H1 (cell line): ENCODE measurements at regions not wholly inside any gene's neighbourhood (a gene's known extent, or its start where the extent isn't known, plus 50 kb on each side); places are given as distances from the start of the nearest gene placed in this dataset.

Experiments
- CTCF ChIA-PET: fragments of 300-600 bp; sonication (Branson Sonifier 250); formaldehyde crosslinking; loops from one replicate; lab custom pipeline; 2021; ENCODE audit not compliant: partially characterized antibody; lab: Charles Lee
- POLR2A ChIA-PET: fragments of 300-600 bp; sonication (Branson Sonifier 250); formaldehyde crosslinking; loops from one replicate; lab custom pipeline; 2021; ENCODE audit warnings: inconsistent platforms; ENCODE audit not compliant: partially characterized antibody; lab: Charles Lee
- DNase-seq, 2 experiments: peaks; one replicate each; pipeline versions ENCODE4 v3.0.0 to v3.0.0-alpha.2; 2010 to 2022; ENCODE audit warnings: low spot score in 2 of 2, low read depth in 1 of 2, mixed read lengths in 1 of 2
- FAIRE-seq: peaks from 2 replicates; lab custom pipeline; 2011; peaks lifted over from hg19 to GRCh38; lab: Jason Lieb, UNC
- H2AFZ ChIP-seq: 2 replicates; pipeline ENCODE4 v1.8.1; 2012; ENCODE audit warnings: low read length, inconsistent platforms
- H2AK5ac ChIP-seq: 2 replicates; pipeline ENCODE4 v1.6.1; 2013; ENCODE audit warnings: low read depth, low read length
- H2BK120ac ChIP-seq: replicated peaks from 2 replicates; pipeline ENCODE3; 2013; ENCODE audit warnings: low read depth, low read length, inconsistent platforms
- H2BK12ac ChIP-seq: 2 replicates; pipeline ENCODE4 v1.6.1; 2013; ENCODE audit warnings: low read depth, low read length
- H2BK15ac ChIP-seq: 2 replicates; pipeline ENCODE4 v1.6.1; 2013; ENCODE audit warnings: low read length
- H2BK20ac ChIP-seq: 2 replicates; pipeline ENCODE4 v1.6.1; 2013; ENCODE audit warnings: low read length
- H2BK5ac ChIP-seq: 2 replicates; pipeline ENCODE4 v1.6.1; 2013; ENCODE audit warnings: low read depth, low read length
- H3K14ac ChIP-seq: 2 replicates; pipeline ENCODE4 v1.6.1; 2013; ENCODE audit warnings: inconsistent platforms; ENCODE audit not compliant: insufficient read length
- H3K18ac ChIP-seq: 2 replicates; pipeline ENCODE4 v1.6.1; 2013; ENCODE audit warnings: low read length; ENCODE audit errors: extremely low read depth
- H3K23ac ChIP-seq: 2 replicates; pipeline ENCODE4 v1.6.1; 2013; ENCODE audit warnings: inconsistent platforms; ENCODE audit not compliant: insufficient read length
- H3K23me2 ChIP-seq: 2 replicates; pipeline ENCODE4 v1.6.1; 2013; ENCODE audit warnings: low read depth, low read length
- H3K27ac ChIP-seq: 2 replicates; pipeline ENCODE4 v1.6.1; 2011; ENCODE audit warnings: low read depth, low read length, inconsistent platforms
- H3K27me3 ChIP-seq, 4 experiments: replicated peaks in 1 of 4; 1 replicate in 1 of 4; 2 replicates in 3 of 4; pipeline versions ENCODE4 v1.6.1 to v1.8.1; 2011 to 2013; ENCODE audit warnings: low read length in 3 of 4, mild to moderate bottlenecking in 3 of 4, inconsistent platforms in 2 of 4, mixed read lengths in 2 of 4, moderate library complexity in 1 of 4; ENCODE audit not compliant: control insufficient read depth in 3 of 4, insufficient read depth in 3 of 4; ENCODE audit errors: extremely low read depth in 1 of 4
- H3K36me3 ChIP-seq, 4 experiments: 2 replicates each; pipeline versions ENCODE4 v1.6.1 to v1.8.1; 2011 to 2013; ENCODE audit warnings: mild to moderate bottlenecking in 4 of 4, low read length in 3 of 4, moderate library complexity in 2 of 4, control low read depth in 1 of 4, inconsistent platforms in 1 of 4; ENCODE audit not compliant: insufficient read depth in 4 of 4, control insufficient read depth in 2 of 4
- H3K4ac ChIP-seq: replicated peaks from 2 replicates; pipeline ENCODE3; 2013; ENCODE audit warnings: low read length, low read depth, mixed read lengths, inconsistent platforms; ENCODE audit not compliant: insufficient read length
- H3K4me1 ChIP-seq, 4 experiments: replicated peaks in 1 of 4; 1 replicate in 1 of 4; 2 replicates in 3 of 4; pipeline versions ENCODE4 v1.6.1 to v1.8.1; 2011 to 2013; ENCODE audit warnings: low read length in 3 of 4, inconsistent platforms in 2 of 4, mixed read lengths in 1 of 4; ENCODE audit not compliant: insufficient read depth in 4 of 4, control insufficient read depth in 3 of 4
- H3K4me2 ChIP-seq, 2 experiments: 2 replicates each; pipeline versions ENCODE4 v1.6.1 to v1.8.1; 2011 to 2013; ENCODE audit warnings: low read depth in 2 of 2, low read length in 2 of 2, control low read depth in 1 of 2, inconsistent platforms in 1 of 2, mild to moderate bottlenecking in 1 of 2; ENCODE audit not compliant: insufficient read depth in 1 of 2
- H3K4me3 ChIP-seq, 4 experiments: fragments of 200-600, 300-600 bp in 1 of 4; sonication (generic), shearing (Covaris generic), sonication (Bioruptor Twin) in 1 of 4; 2 replicates each; pipeline versions ENCODE4 v1.5.1 to v1.8.1; 2011 to 2016; ENCODE audit warnings: low read length in 4 of 4, low read depth in 3 of 4, control low read depth in 2 of 4, inconsistent platforms in 2 of 4, mild to moderate bottlenecking in 2 of 4, mixed read lengths in 1 of 4, moderate library complexity in 1 of 4; ENCODE audit not compliant: insufficient read depth in 2 of 4; ENCODE audit errors: extremely low read depth in 1 of 4
- H3K56ac ChIP-seq: replicated peaks from 2 replicates; pipeline ENCODE3; 2013; ENCODE audit warnings: low read depth, mild to moderate bottlenecking, mixed read lengths, low read length, inconsistent platforms; ENCODE audit not compliant: insufficient read length
- H3K79me1 ChIP-seq: 2 replicates; pipeline ENCODE4 v1.6.1; 2013; ENCODE audit warnings: low read depth, low read length, control low read depth
- H3K79me2 ChIP-seq, 2 experiments: 2 replicates each; pipeline versions ENCODE4 v1.6.1 to v1.8.1; 2012 to 2013; ENCODE audit warnings: low read length in 2 of 2, mild to moderate bottlenecking in 2 of 2, inconsistent platforms in 1 of 2; ENCODE audit not compliant: insufficient read depth in 2 of 2, control insufficient read depth in 1 of 2
- H3K9ac ChIP-seq, 4 experiments: replicated peaks in 1 of 4; 1 replicate in 1 of 4; 2 replicates in 3 of 4; pipeline versions ENCODE4 v1.6.1 to v1.8.1; 2011 to 2013; ENCODE audit warnings: low read depth in 3 of 4, low read length in 3 of 4, control low read depth in 2 of 4, mild to moderate bottlenecking in 2 of 4, moderate library complexity in 2 of 4, inconsistent platforms in 1 of 4; ENCODE audit errors: extremely low read depth in 1 of 4
- H3K9me3 ChIP-seq, 2 experiments: 2 replicates each; pipeline versions ENCODE4 v1.6.1 to v1.8.1; 2012 to 2013; ENCODE audit warnings: mild to moderate bottlenecking in 2 of 2, moderate library complexity in 2 of 2, control low read depth in 1 of 2, inconsistent platforms in 1 of 2, low read depth in 1 of 2, low read length in 1 of 2, mixed read lengths in 1 of 2; ENCODE audit not compliant: insufficient read depth in 2 of 2
- H4K20me1 ChIP-seq, 2 experiments: replicated peaks in 1 of 2; 2 replicates each; pipeline versions ENCODE3 to v1.8.1; 2011 to 2013; ENCODE audit warnings: inconsistent platforms in 2 of 2, low read length in 2 of 2, mild to moderate bottlenecking in 1 of 2; ENCODE audit not compliant: insufficient read depth in 2 of 2, control insufficient read depth in 1 of 2
- H4K5ac ChIP-seq: 2 replicates; pipeline ENCODE4 v1.6.1; 2013; ENCODE audit warnings: low read length, low read depth, mixed read lengths, inconsistent platforms; ENCODE audit not compliant: insufficient read length
- H4K8ac ChIP-seq: 2 replicates; pipeline ENCODE4 v1.8.0; 2013; ENCODE audit warnings: mild to moderate bottlenecking, moderate library complexity, low read length, inconsistent platforms; ENCODE audit not compliant: insufficient read depth; ENCODE audit errors: extremely low read depth
- H4K91ac ChIP-seq: replicated peaks from 2 replicates; pipeline ENCODE3; 2013; ENCODE audit warnings: low read length, mixed read lengths, inconsistent platforms; ENCODE audit not compliant: insufficient read length
- NANOG ChIP-seq: IDR thresholded peaks from 2 replicates; pipeline ENCODE4 v1.6.1; 2011; ENCODE audit warnings: low read length, low read depth, mild to moderate bottlenecking, inconsistent platforms; ENCODE audit not compliant: insufficient read depth, poor library complexity, severe bottlenecking
- SIN3A ChIP-seq, 2 experiments: IDR thresholded peaks in 1 of 2; conservative IDR thresholded peaks in 1 of 2; 2 replicates each; pipeline ENCODE4 v1.6.1; 2011 to 2012; ENCODE audit warnings: low read length in 2 of 2, improper control_type of control experiment in 1 of 2, low read depth in 1 of 2, mild to moderate bottlenecking in 1 of 2
- WGBS, 2 experiments: shearing (Covaris generic) in 1 of 2; methylation state at CpG; one replicate each; pipeline versions ENCODE4 v1.1.6 to v1.1.7; 2013 to 2015; ENCODE audit warnings: low lambda C conversion rate in 2 of 2, mixed read lengths in 2 of 2, inconsistent platforms in 1 of 2, low coverage in 1 of 2, missing lambda C conversion rate in 1 of 2; ENCODE audit not compliant: insufficient replicate concordance in 2 of 2, insufficient coverage in 1 of 2, insufficient read length in 1 of 2; ENCODE audit errors: extremely low coverage in 1 of 2, missing lambda C conversion rate in 1 of 2; 5-methylcytosine and 5-hydroxymethylcytosine counted together

DNA sequence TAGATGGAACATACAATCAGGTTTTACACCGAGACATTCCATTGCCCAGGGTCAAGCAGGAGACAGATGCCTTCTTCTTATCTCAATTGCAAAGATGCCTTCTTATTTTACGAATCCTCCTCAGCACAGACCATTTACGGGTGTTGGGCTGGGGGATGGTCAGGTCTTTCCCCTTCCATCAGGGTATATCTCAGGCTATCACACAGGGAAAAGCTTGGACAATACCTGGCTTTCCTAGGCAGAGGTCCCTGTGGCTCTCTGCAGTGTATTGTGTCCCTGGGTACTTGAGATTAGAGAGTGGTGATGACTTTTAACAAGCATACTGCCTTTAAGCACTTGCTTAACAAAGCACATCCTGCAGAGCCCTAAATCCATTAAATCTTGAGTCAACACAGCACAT, 1249.2 kb downstream of the NLGN4Y start:
- Histone ChIP-seq H3K23me2 (no peaks in the 10 kb centered on the region), H3K9me3 (no peaks in the 10 kb centered on the region), H3K56ac (no peak overlapping the region), H4K20me1 (no peaks in the 10 kb centered on the region), H3K9ac (no peak overlapping the region), H3K23ac (no peak overlapping the region), H3K79me1 (no peaks in the 10 kb centered on the region), H3K79me2 (no peaks in the 10 kb centered on the region), H3K27me3 (no peaks in the 10 kb centered on the region), H2BK5ac (no peak overlapping the region), H3K4ac (no peak overlapping the region), H4K91ac (no peak overlapping the region), H3K4me1 (no peaks in the 10 kb centered on the region), H3K18ac (no peak overlapping the region), H3K14ac (no peak overlapping the region), H3K27ac (no peak overlapping the region), H2AFZ (no peak overlapping the region), H2BK20ac (no peak overlapping the region), H3K36me3 (no peaks in the 10 kb centered on the region), H4K8ac (no peak overlapping the region), H2BK12ac (no peak overlapping the region), H3K4me3 (no peak overlapping the region), H2AK5ac (no peak overlapping the region), H4K5ac (no peak overlapping the region), H3K4me2 (no peak overlapping the region), H2BK120ac (no peak overlapping the region), H2BK15ac (no peak overlapping the region)
- CTCF ChIA-PET, result no interaction called here
- POLR2A ChIA-PET, result no interaction called here
- FAIRE-seq (no peak), DNase-seq (no peak)
- peak; percentile 64 for TF ChIP-seq NANOG
- TF ChIP-seq SIN3A (conservative IDR thresholded peaks at IDR 0.05 in 1 of 2, IDR thresholded peaks at IDR 0.05 in 1 of 2; ENCODE audit: low read depth in 1 of 2, low read length in 2 of 2), result no peak
- WGBS, 2 experiments, result 86% methylated on average over 1 of the region's 3 CpGs; no CpG with 5 or more reads in 1 of the 2 experiments
